Ascending aorta (tissue), 2 donors: ENCODE measurements at regions not wholly inside any gene's neighbourhood (a gene's known extent, or its start where the extent isn't known, plus 50 kb on each side); places are given as distances from the start of the nearest gene placed in this dataset.
"Not testable (repeated sequence)": the region's sequence is repeated elsewhere in the genome, so short reads cannot be mapped to it uniquely, and the experiment has no call there.

Experiments
- DNase-seq, 2 donors: peaks; one replicate each; pipeline ENCODE4 v3.0.0-alpha.2; 2019; ENCODE audit warnings: low spot score in 2 of 2
- H3K27ac ChIP-seq, 2 donors: fragments of 200-600 bp; sonication (generic); one replicate each; pipeline ENCODE4 v1.5.1; 2016 to 2017; ENCODE audit warnings: mild to moderate bottlenecking in 1 of 2
- H3K27me3 ChIP-seq: fragments of 200-600 bp; sonication (generic); one replicate; pipeline ENCODE4 v1.5.1; 2017
- H3K36me3 ChIP-seq, 2 donors: fragments of 200-600 bp; sonication (generic); one replicate each; pipeline ENCODE4 v1.5.1; 2016
- H3K4me1 ChIP-seq, 2 donors: fragments of 200-600 bp; sonication (generic); one replicate each; pipeline ENCODE4 v1.5.1; 2016 to 2017; ENCODE audit warnings: mild to moderate bottlenecking in 1 of 2
- H3K4me3 ChIP-seq, 2 donors: fragments of 200-600 bp; sonication (generic); one replicate each; pipeline ENCODE4 v1.5.1; 2016 to 2017; ENCODE audit warnings: mild to moderate bottlenecking in 1 of 2
- H3K9me3 ChIP-seq, 2 donors: fragments of 200-600 bp; sonication (generic); one replicate each; pipeline ENCODE4 v1.5.1; 2016
- CTCF ChIP-seq, 3 experiments: fragments of 200-600 bp in 2 of 3; fragments of 450-650 bp in 1 of 3; sonication (generic) in 2 of 3; IDR thresholded peaks; one replicate each; pipeline ENCODE4 v1.5.1; 2016 to 2019; ENCODE audit warnings: antibody characterized with exemption in 3 of 3, mild to moderate bottlenecking in 1 of 3, moderate library complexity in 1 of 3
- intact Hi-C: fragments of 100-400 bp; cut with DNase I; formaldehyde crosslinking; loops from one replicate; pipeline ENCODE4 v1.15.1; 2023

GRCh38 chr14:49092345-49092744 lies 493.8 kb downstream of the RPS29 start:
- Histone ChIP-seq H3K4me1 (no peaks in the 10 kb centered on the region), H3K27ac (no peak overlapping the region), H3K27me3 (no peaks in the 10 kb centered on the region), H3K36me3 (no peaks in the 10 kb centered on the region), H3K9me3 (no peaks in the 10 kb centered on the region), H3K4me3 (no peak overlapping the region)
- no peak for DNase-seq
- no peak for TF ChIP-seq CTCF (IDR thresholded peaks at IDR 0.05)
- intact Hi-C loops: no loop called here

GRCh38 chr14:49089107-49089506 lies 497.1 kb downstream of the RPS29 start:
- TF ChIP-seq CTCF (IDR thresholded peaks at IDR 0.05): no peak
- intact Hi-C loops: no loop called here
- no peak for DNase-seq

GRCh38 chr14:49073292-49073691 lies 512.9 kb downstream of the RPS29 start:
- intact Hi-C loops, H3K27me3 ChIP-seq, H3K9me3 ChIP-seq, DNase-seq, H3K27ac ChIP-seq, H3K36me3 ChIP-seq, H3K4me1 ChIP-seq, H3K4me3 ChIP-seq: not testable (repeated sequence)

More at GRCh38 chr14:49089107-49089506, 497.1 kb downstream of the RPS29 start:
- Histone ChIP-seq H3K4me1 (no peaks in the 10 kb centered on the region), H3K36me3 (no peaks in the 10 kb centered on the region), H3K27ac (no peak overlapping the region), H3K9me3 (no peaks in the 10 kb centered on the region), H3K4me3 (no peak overlapping the region), H3K27me3 (no peaks in the 10 kb centered on the region)

- no peak overlapping the region for H3K27ac ChIP-seq
- intact Hi-C loops: no loop called here
- no peak for TF ChIP-seq CTCF (IDR thresholded peaks at IDR 0.05)
- no peak overlapping the region for H3K4me3 ChIP-seq
- no peaks in the 10 kb centered on the region for H3K4me1 ChIP-seq
- H3K36me3 ChIP-seq: no peaks in the 10 kb centered on the region
- no peaks in the 10 kb centered on the region for H3K27me3 ChIP-seq
- no peak for DNase-seq
- H3K9me3 ChIP-seq: no peaks in the 10 kb centered on the region
Observed at GRCh38 chr14:49058511-49058910, 527.7 kb downstream of the RPS29 start.

- H3K4me1 ChIP-seq: no peaks in the 10 kb centered on the region
- no peak for DNase-seq
- H3K9me3 ChIP-seq: no peaks in the 10 kb centered on the region
- intact Hi-C loops: no loop called here
- H3K27ac ChIP-seq: no peak overlapping the region
- no peaks in the 10 kb centered on the region for H3K36me3 ChIP-seq
- no peak for TF ChIP-seq CTCF (IDR thresholded peaks at IDR 0.05)
- H3K4me3 ChIP-seq: no peak overlapping the region
- no peaks in the 10 kb centered on the region for H3K27me3 ChIP-seq
Observed at GRCh38 chr14:49057838-49058510, 528.2 kb downstream of the RPS29 start.

- H3K4me1 ChIP-seq: no peaks in the 10 kb centered on the region
- intact Hi-C loops: no loop called here
- TF ChIP-seq CTCF (IDR thresholded peaks at IDR 0.05): no peak
Observed at GRCh38 chr14:49056021-49056420, 530.2 kb downstream of the RPS29 start.

More at GRCh38 chr14:49056021-49056420, 530.2 kb downstream of the RPS29 start:
- no peak for DNase-seq
- Histone ChIP-seq H3K36me3 (no peaks in the 10 kb centered on the region), H3K4me3 (no peak overlapping the region), H3K9me3 (no peaks in the 10 kb centered on the region), H3K27me3 (no peaks in the 10 kb centered on the region), H3K27ac (no peak overlapping the region)
